Breast epithelium (tissue), 4 donors: ENCODE measurements at regions not wholly inside any gene's neighbourhood (a gene's known extent, or its start where the extent isn't known, plus 50 kb on each side); places are given as distances from the start of the nearest gene placed in this dataset.

Experiments used
- DNase-seq, 2 donors: peaks; one replicate each; pipeline ENCODE4 v3.0.0-alpha.2; 2019; ENCODE audit warnings: low spot score in 2 of 2
- H3K27ac ChIP-seq, 2 donors: fragments of 200-600 bp; sonication (generic) in 1 of 2; one replicate each; pipeline ENCODE4 v1.5.1; 2016 to 2019; ENCODE audit warnings: mild to moderate bottlenecking in 1 of 2
- H3K27me3 ChIP-seq, 2 donors: fragments of 200-600 bp; sonication (generic) in 1 of 2; one replicate each; pipeline versions ENCODE4 v1.5.1 to v1.6.0; 2017 to 2019; ENCODE audit warnings: control low read depth in 1 of 2, mild to moderate bottlenecking in 1 of 2
- H3K36me3 ChIP-seq: fragments of 200-600 bp; one replicate; pipeline ENCODE4 v1.5.1; 2019
- H3K4me1 ChIP-seq, 2 donors: fragments of 200-600 bp; sonication (generic); one replicate each; pipeline ENCODE4 v1.5.1; 2016 to 2019; ENCODE audit warnings: control low read depth in 1 of 2
- H3K4me3 ChIP-seq, 3 donors: fragments of 200-600 bp; sonication (generic); 1 replicate in 2 of 3; 2 replicates in 1 of 3; pipeline ENCODE4 v1.5.1; 2016 to 2019; ENCODE audit warnings: mild to moderate bottlenecking in 3 of 3, moderate library complexity in 2 of 3
- H3K9me3 ChIP-seq, 2 donors: fragments of 200-600 bp; sonication (generic) in 1 of 2; one replicate each; pipeline ENCODE4 v1.5.1; 2016 to 2019; ENCODE audit warnings: control low read depth in 1 of 2
- POLR2A ChIP-seq: fragments of 450-650 bp; IDR thresholded peaks from one replicate; pipeline ENCODE4 v1.6.1; 2016; ENCODE audit warnings: antibody characterized with exemption, mild to moderate bottlenecking, moderate library complexity
- POLR2AphosphoS5 ChIP-seq, 3 donors: sonication (generic); formaldehyde crosslinking; IDR thresholded peaks; one replicate each; pipeline ENCODE4 v1.6.1; 2017; ENCODE audit warnings: antibody characterized with exemption in 3 of 3
- intact Hi-C: fragments of 100-400 bp; cut with DNase I; formaldehyde crosslinking; loops from one replicate; pipeline ENCODE4 v1.15.1; 2023; ENCODE audit warnings: low total_unique reads
- TF ChIP-seq, protein P1 (sequence below), 3 donors: fragments of 450-650 bp; IDR thresholded peaks; one replicate each; pipeline ENCODE4 v1.5.1; 2016 to 2017; ENCODE audit warnings: antibody characterized with exemption in 3 of 3, mild to moderate bottlenecking in 3 of 3, moderate library complexity in 3 of 3

DNA sequence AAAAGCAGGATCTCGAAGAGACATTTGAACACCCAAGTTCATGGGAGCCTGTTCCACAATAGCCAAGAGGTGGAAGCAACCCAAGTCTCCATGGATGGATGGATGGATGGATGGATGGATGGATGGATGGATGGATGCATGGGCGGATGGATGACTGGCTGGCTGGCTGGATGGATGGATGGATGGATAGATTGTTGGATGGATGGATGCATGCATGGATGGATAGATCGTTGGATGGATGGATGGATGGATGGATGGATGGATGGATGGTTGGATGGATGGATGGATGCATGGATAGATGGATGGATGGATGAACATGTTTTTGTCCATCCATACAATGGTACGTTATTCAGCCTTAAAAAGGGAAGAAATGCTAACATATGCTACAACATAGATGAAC, 603.4 kb downstream of the BRD1 start:
- H3K27me3 ChIP-seq = peaks cover 0 to 5% of the 10 kb centered on the region in 2 donors
- intact Hi-C loops = no loop called here
- peaks cover under 1 to 4% of the 10 kb centered on the region in 2 donors for H3K9me3 ChIP-seq
- TF ChIP-seq POLR2AphosphoS5 (IDR thresholded peaks at IDR 0.05) (no peak), POLR2A (no peak)
- TF ChIP-seq, protein P1, sequence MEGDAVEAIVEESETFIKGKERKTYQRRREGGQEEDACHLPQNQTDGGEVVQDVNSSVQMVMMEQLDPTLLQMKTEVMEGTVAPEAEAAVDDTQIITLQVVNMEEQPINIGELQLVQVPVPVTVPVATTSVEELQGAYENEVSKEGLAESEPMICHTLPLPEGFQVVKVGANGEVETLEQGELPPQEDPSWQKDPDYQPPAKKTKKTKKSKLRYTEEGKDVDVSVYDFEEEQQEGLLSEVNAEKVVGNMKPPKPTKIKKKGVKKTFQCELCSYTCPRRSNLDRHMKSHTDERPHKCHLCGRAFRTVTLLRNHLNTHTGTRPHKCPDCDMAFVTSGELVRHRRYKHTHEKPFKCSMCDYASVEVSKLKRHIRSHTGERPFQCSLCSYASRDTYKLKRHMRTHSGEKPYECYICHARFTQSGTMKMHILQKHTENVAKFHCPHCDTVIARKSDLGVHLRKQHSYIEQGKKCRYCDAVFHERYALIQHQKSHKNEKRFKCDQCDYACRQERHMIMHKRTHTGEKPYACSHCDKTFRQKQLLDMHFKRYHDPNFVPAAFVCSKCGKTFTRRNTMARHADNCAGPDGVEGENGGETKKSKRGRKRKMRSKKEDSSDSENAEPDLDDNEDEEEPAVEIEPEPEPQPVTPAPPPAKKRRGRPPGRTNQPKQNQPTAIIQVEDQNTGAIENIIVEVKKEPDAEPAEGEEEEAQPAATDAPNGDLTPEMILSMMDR (IDR thresholded peaks at IDR 0.05) = no peak
- no peak for DNase-seq
- no peak overlapping the region for H3K4me3 ChIP-seq
- H3K4me1 ChIP-seq = no peaks in the 10 kb centered on the region
- H3K36me3 ChIP-seq = no peaks in the 10 kb centered on the region
- no peak overlapping the region for H3K27ac ChIP-seq

DNA sequence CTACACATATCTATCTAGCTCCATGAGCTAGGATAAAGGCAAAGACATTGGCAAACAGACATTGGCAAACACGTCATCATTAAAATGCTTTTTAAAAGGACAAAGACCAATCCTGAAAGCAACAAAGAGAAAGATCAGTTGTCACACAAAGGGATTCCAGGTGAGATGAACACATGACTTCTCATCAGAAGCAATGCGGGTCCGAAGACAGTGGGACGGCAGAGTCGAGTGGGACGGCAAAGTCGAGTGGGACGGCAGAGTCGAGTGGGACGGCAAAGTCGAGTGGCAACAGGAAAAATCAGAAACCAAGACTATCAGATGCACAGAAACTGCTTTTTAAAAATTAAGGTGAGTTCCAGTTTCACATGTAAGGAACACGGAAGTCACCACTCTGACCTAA, 609.5 kb downstream of the BRD1 start:
- H3K27me3 ChIP-seq = peaks cover 0 to 18% of the 10 kb centered on the region in 2 donors

DNA sequence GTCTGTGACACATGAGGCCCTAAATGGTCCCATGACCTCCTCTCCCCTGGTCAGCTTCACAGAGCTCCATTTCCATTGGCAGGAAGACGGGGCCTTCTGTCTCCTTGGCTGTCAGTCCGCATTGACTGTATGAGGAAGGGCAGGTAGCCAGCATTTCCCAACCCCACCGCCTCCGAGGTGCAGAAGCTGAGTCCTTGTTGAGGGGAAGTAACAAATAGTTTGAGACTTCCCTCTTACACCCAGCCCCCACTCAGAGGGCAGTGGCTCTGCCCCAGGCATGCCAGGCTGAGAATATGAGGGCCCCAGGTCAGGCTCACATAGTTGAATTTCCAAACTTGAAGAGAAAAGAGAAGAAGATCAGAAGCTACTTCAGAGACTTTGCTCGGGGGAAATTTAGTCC, 611.1 kb downstream of the BRD1 start:
- intact Hi-C loops = no loop called here
- H3K27me3 ChIP-seq = peaks cover 0 to 18% of the 10 kb centered on the region in 2 donors
- peak in 1 of 2 donors; percentile 37 for DNase-seq

More for the DNA sequence above, 609.5 kb downstream of the BRD1 start:
- TF ChIP-seq POLR2AphosphoS5 (IDR thresholded peaks at IDR 0.05) = no peak
- H3K4me3 ChIP-seq = no peak overlapping the region
- peaks cover 5 to 15% of the 10 kb centered on the region in 2 donors for H3K9me3 ChIP-seq
- intact Hi-C loops = no loop called here
- H3K36me3 ChIP-seq = no peaks in the 10 kb centered on the region
- H3K4me1 ChIP-seq = no peaks in the 10 kb centered on the region
- H3K27ac ChIP-seq = no peak overlapping the region
- peak in 1 of 2 donors; percentile 27 for DNase-seq

DNA sequence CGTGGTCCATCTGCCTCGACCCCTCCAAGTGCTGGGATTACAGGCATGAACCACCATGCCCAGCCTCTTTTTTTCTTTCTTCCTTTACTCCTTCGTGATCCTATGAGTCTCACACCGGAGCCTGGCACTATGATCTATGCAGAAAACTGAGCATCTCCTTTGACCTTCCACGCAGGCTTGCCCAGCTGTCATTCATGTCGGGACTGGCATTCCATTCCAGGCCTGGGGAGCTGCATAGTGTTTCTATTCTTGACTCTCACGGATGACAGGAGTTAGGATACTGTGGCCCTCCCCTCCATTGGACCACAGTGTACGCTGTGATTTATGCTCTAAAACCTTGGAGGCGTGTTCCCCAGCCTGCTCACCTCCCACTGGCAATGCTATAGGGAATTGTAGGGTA, 611.8 kb downstream of the BRD1 start:
- H3K27me3 ChIP-seq = peaks cover 0 to 18% of the 10 kb centered on the region in 2 donors
- no peak overlapping the region for H3K4me3 ChIP-seq
- DNase-seq = peak in 1 of 2 donors; percentile 19
- H3K27ac ChIP-seq = no peak overlapping the region
- no peaks in the 10 kb centered on the region for H3K36me3 ChIP-seq
- TF ChIP-seq POLR2AphosphoS5 (IDR thresholded peaks at IDR 0.05) = no peak
- TF ChIP-seq, protein P1 (IDR thresholded peaks at IDR 0.05) = no peak
- no peak for TF ChIP-seq POLR2A
- peaks cover 5 to 15% of the 10 kb centered on the region in 2 donors for H3K9me3 ChIP-seq
- intact Hi-C loops = no loop called here
- H3K4me1 ChIP-seq = no peaks in the 10 kb centered on the region

More for the DNA sequence above, 611.1 kb downstream of the BRD1 start:
- H3K27ac ChIP-seq = no peak overlapping the region
- H3K4me1 ChIP-seq = no peaks in the 10 kb centered on the region
- TF ChIP-seq POLR2AphosphoS5 (IDR thresholded peaks at IDR 0.05) (no peak), POLR2A (no peak)
- TF ChIP-seq, protein P1 (IDR thresholded peaks at IDR 0.05) = no peak
- H3K4me3 ChIP-seq = no peak overlapping the region
- H3K9me3 ChIP-seq = peaks cover 5 to 15% of the 10 kb centered on the region in 2 donors
- no peaks in the 10 kb centered on the region for H3K36me3 ChIP-seq

DNA sequence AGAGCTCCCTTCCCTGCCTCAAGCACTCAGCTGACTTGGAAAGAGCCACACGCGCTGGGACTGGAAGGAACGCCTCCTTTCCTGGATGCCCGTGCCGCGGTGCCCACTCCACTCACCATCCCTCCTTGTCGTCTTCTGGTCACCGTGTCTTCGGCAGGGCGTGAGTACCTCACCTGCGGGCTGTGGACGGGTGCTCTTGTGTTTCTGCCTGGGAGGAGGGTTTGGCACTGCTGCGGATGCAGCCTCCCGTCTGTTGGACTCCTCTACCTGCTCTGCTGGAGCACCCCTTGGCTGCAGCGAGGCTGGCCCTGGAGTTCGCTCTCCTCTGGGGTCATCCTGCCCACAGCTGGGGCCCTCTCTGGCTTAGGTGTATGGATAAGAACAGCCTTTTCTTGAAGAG, 612.7 kb downstream of the BRD1 start:
- peaks cover 5 to 15% of the 10 kb centered on the region in 2 donors for H3K9me3 ChIP-seq
- intact Hi-C loops = no loop called here
- H3K4me1 ChIP-seq = no peaks in the 10 kb centered on the region
- TF ChIP-seq POLR2A = no peak
- TF ChIP-seq, protein P1 (IDR thresholded peaks at IDR 0.05) = no peak
- TF ChIP-seq POLR2AphosphoS5 (IDR thresholded peaks at IDR 0.05) = no peak
- DNase-seq = peak in 1 of 2 donors; percentile 27
- peaks cover 0 to 18% of the 10 kb centered on the region in 2 donors for H3K27me3 ChIP-seq
- no peak overlapping the region for H3K27ac ChIP-seq
- no peak overlapping the region for H3K4me3 ChIP-seq
- no peaks in the 10 kb centered on the region for H3K36me3 ChIP-seq
